HG03521 (cell line): ENCODE measurements at regions not wholly inside any gene's neighbourhood (a gene's known extent, or its start where the extent isn't known, plus 50 kb on each side); places are given as distances from the start of the nearest gene placed in this dataset.

Experiments
- ATAC-seq: cut with Tn5 transposase; IDR thresholded peaks from one replicate; pipeline ENCODE4 v1.9.1; 2021; ENCODE audit warnings: mild to moderate bottlenecking, moderate library complexity; ENCODE audit not compliant: unreplicated experiment

- no peak for ATAC-seq
Observed at GRCh38 chr18:1993866-1994265, 577.4 kb downstream of the METTL4 start.

GRCh38 chr18:1994471-1994870 lies 576.8 kb downstream of the METTL4 start:
- no peak for ATAC-seq

GRCh38 chr18:1995041-1995612 lies 576.2 kb downstream of the METTL4 start:
- no peak for ATAC-seq

GRCh38 chr18:1998121-1998520 lies 573.2 kb downstream of the METTL4 start:
- no peak for ATAC-seq

- no peak for ATAC-seq
Observed at GRCh38 chr18:1999387-1999786, 571.9 kb downstream of the METTL4 start.

- ATAC-seq, result no peak
Observed at GRCh38 chr18:2002151-2002550, 569.2 kb downstream of the METTL4 start.

GRCh38 chr18:2002604-2003003 lies 568.7 kb downstream of the METTL4 start:
- ATAC-seq, result no peak

- no peak for ATAC-seq
Observed at GRCh38 chr18:2009942-2010697, 561.2 kb downstream of the METTL4 start.

- ATAC-seq, result no peak
Observed at GRCh38 chr18:2027016-2027415, 544.3 kb downstream of the METTL4 start.

GRCh38 chr18:2027756-2028155 lies 543.5 kb downstream of the METTL4 start:
- ATAC-seq, result no peak

- no peak for ATAC-seq
Observed at GRCh38 chr18:2028986-2029385, 542.3 kb downstream of the METTL4 start.

GRCh38 chr18:2030647-2031046 lies 540.7 kb downstream of the METTL4 start:
- no peak for ATAC-seq

- ATAC-seq, result no peak
Observed at GRCh38 chr18:2032036-2032435, 539.3 kb downstream of the METTL4 start.

- ATAC-seq, result no peak
Observed at GRCh38 chr18:2035056-2035455, 536.2 kb downstream of the METTL4 start.

- no peak for ATAC-seq
Observed at GRCh38 chr18:2036086-2036485, 535.2 kb downstream of the METTL4 start.

GRCh38 chr18:2040279-2040678 lies 531.0 kb downstream of the METTL4 start:
- no peak for ATAC-seq

- ATAC-seq, result no peak
Observed at GRCh38 chr18:2049986-2050385, 521.3 kb downstream of the METTL4 start.

- ATAC-seq, result no peak
Observed at GRCh38 chr18:2050702-2051201, 520.6 kb downstream of the METTL4 start.

GRCh38 chr18:2053490-2054089 lies 517.7 kb downstream of the METTL4 start:
- ATAC-seq, result no peak

GRCh38 chr18:2059336-2059735 lies 512.0 kb downstream of the METTL4 start:
- ATAC-seq, result no peak

GRCh38 chr18:2060086-2060485 lies 511.2 kb downstream of the METTL4 start:
- no peak for ATAC-seq

GRCh38 chr18:2070631-2071030 lies 500.7 kb downstream of the METTL4 start:
- ATAC-seq, result no peak
